ENCODE measurements at regions not wholly inside any gene's neighbourhood (a gene's known extent, or its start where the extent isn't known, plus 50 kb on each side); places are given as distances from the start of the nearest gene placed in this dataset.

- no peak overlapping the region for H3K27ac ChIP-seq
- TF ChIP-seq CTCF (conservative IDR thresholded peaks at IDR 0.05): no peak
Observed at GRCh38 chr3:26406636-26407035, 215.9 kb upstream of the LRRC3B start.

GRCh38 chr3:26418553-26418952, 204.0 kb upstream of the LRRC3B start:
- TF ChIP-seq CTCF (conservative IDR thresholded peaks at IDR 0.05): no peak
- H3K27ac ChIP-seq: no peak overlapping the region

GRCh38 chr3:26422415-26422814, 200.2 kb upstream of the LRRC3B start:
- no peak for TF ChIP-seq CTCF (conservative IDR thresholded peaks at IDR 0.05)
- H3K27ac ChIP-seq: no peak overlapping the region

DNA sequence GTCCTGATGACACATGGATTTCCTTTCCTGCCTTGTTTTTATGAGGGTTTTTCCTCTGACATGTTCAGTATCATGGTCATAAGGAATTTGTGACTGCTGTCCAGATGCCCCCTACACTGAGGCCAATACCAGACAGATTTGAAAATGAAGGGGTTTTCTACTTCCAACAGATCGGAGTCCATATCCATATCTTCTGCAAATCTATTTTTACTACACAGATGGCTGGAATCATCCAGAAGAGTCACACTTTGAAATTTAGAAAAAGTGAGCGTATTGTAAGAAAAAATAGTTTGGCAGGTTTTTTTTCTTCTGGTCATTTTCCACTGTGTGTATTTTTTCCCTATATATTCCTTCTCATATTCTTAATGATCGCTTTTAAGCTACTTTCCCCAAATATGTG, 197.5 kb upstream of the LRRC3B start:
- H3K27ac ChIP-seq: no peak overlapping the region
- TF ChIP-seq CTCF (conservative IDR thresholded peaks at IDR 0.05): no peak

- TF ChIP-seq CTCF (conservative IDR thresholded peaks at IDR 0.05): no peak
- no peak overlapping the region for H3K27ac ChIP-seq
Observed at GRCh38 chr3:26428992-26429391, 193.6 kb upstream of the LRRC3B start.

GRCh38 chr3:26437678-26438077, 184.9 kb upstream of the LRRC3B start:
- no peak overlapping the region for H3K27ac ChIP-seq
- TF ChIP-seq CTCF (conservative IDR thresholded peaks at IDR 0.05): no peak

- no peak for TF ChIP-seq CTCF (conservative IDR thresholded peaks at IDR 0.05)
Observed at GRCh38 chr3:26438325-26438940, 184.1 kb upstream of the LRRC3B start.

More at GRCh38 chr3:26438325-26438940, 184.1 kb upstream of the LRRC3B start:
- H3K27ac ChIP-seq: no peak overlapping the region; the same call in 1 of the 2 replicates

All from VCaP (cell line).